ENCODE measurements at regions not wholly inside any gene's neighbourhood (a gene's known extent, or its start where the extent isn't known, plus 50 kb on each side); places are given as distances from the start of the nearest gene placed in this dataset.

GRCh38 chr9:17881371-17881770 lies 302.5 kb downstream of the SH3GL2 start:
- no peaks in the 10 kb centered on the region for H3K27me3 Mint-ChIP-seq (ENCODE audit: low read depth)
- H3K9me3 Mint-ChIP-seq: no peaks in the 10 kb centered on the region
- Histone ChIP-seq H3K23me2 (ENCODE audit: insufficient read length, low read depth, low read length, poor library complexity, severe bottlenecking) (no peaks in the 10 kb centered on the region), H3K9me3 (ENCODE audit: control insufficient read depth, low read depth, low read length) (no peaks in the 10 kb centered on the region), H3T11ph (ENCODE audit: low read length) (no peak overlapping the region), H2BK20ac (ENCODE audit: low read depth, low read length, poor library complexity, severe bottlenecking) (no peak overlapping the region), H3K79me2 (ENCODE audit: insufficient read depth, low read length) (no peaks in the 10 kb centered on the region), H3K27ac (ENCODE audit: insufficient read length, low read depth, low read length) (no peak overlapping the region), H4K91ac (ENCODE audit: insufficient read length, low read depth, low read length) (no peak overlapping the region), H3K79me1 (ENCODE audit: insufficient read depth, low read depth, low read length, poor library complexity, severe bottlenecking) (no peaks in the 10 kb centered on the region), H3K27me3 (ENCODE audit: insufficient read depth, low read length) (no peaks in the 10 kb centered on the region), H2BK120ac (ENCODE audit: low read depth, low read length, poor library complexity, severe bottlenecking) (no peak overlapping the region), H4K5ac (ENCODE audit: insufficient read length, low read depth, low read length) (no peak overlapping the region), H2BK12ac (ENCODE audit: insufficient read length, low read depth, low read length) (no peak overlapping the region), H3K14ac (ENCODE audit: insufficient read depth, low read length) (no peak overlapping the region), H2BK5ac (ENCODE audit: insufficient read length, low read length) (no peak overlapping the region), H3K56ac (ENCODE audit: insufficient read length, low read depth, low read length) (no peak overlapping the region), H2BK15ac (ENCODE audit: low read depth, low read length) (no peak overlapping the region), H2AK5ac (ENCODE audit: insufficient read length, low read length) (no peak overlapping the region), H4K8ac (replicated peaks; ENCODE audit: insufficient read length, low read depth, low read length) (no peak overlapping the region), H3K9ac (ENCODE audit: extremely low read depth, insufficient read length, low read length) (no peak overlapping the region), H3K23ac (ENCODE audit: insufficient read length, low read depth, low read length) (no peak overlapping the region), H3K4ac (ENCODE audit: low read depth, low read length) (no peak overlapping the region), H3K4me1 (ENCODE audit: insufficient read depth, low read length) (no peaks in the 10 kb centered on the region; the same call in 1 of the 2 replicates), H4K20me1 (ENCODE audit: control insufficient read depth, insufficient read depth, insufficient read length) (no peaks in the 10 kb centered on the region), H3K18ac (ENCODE audit: insufficient read length, low read depth, low read length) (no peak overlapping the region), H3K4me2 (ENCODE audit: insufficient read depth, insufficient read length, low read length) (no peak overlapping the region), H2AFZ (ENCODE audit: low read length) (no peak overlapping the region)
- no peak overlapping the region for H3K27ac Mint-ChIP-seq
- H3K36me3 Mint-ChIP-seq (ENCODE audit: insufficient read depth in 1 of 3, low read depth in 3 of 3): no peaks in the 10 kb centered on the region
- WGBS (ENCODE audit: extremely low coverage, insufficient read length, low lambda C conversion rate): no CpG with 5 or more reads among the region's 9 CpGs
- H3K4me1 Mint-ChIP-seq: peaks cover 3 to 8% of the 10 kb centered on the region in 2 experiments
- TF ChIP-seq CTCF (conservative IDR thresholded peaks at IDR 0.05): no peak
- no peak for DNase-seq
- H3K4me3 Mint-ChIP-seq: no peak overlapping the region
